HG03135 (cell line): ENCODE measurements at regions not wholly inside any gene's neighbourhood (a gene's known extent, or its start where the extent isn't known, plus 50 kb on each side); places are given as distances from the start of the nearest gene placed in this dataset.
"Not testable (repeated sequence)": the region's sequence is repeated elsewhere in the genome, so short reads cannot be mapped to it uniquely, and the experiment has no call there.

Experiments used
- ATAC-seq: cut with Tn5 transposase; IDR thresholded peaks from one replicate; pipeline ENCODE4 v1.9.1; 2021; ENCODE audit warnings: mild to moderate bottlenecking, moderate library complexity; ENCODE audit not compliant: unreplicated experiment

GRCh38 chr21:16455978-16456377, 726.2 kb downstream of the USP25 start:
- no peak for ATAC-seq

GRCh38 chr21:16457498-16457897, 727.7 kb downstream of the USP25 start:
- ATAC-seq: no peak

GRCh38 chr21:16460936-16461335, 731.2 kb downstream of the USP25 start:
- ATAC-seq: no peak

- ATAC-seq: not testable (repeated sequence)
Observed at GRCh38 chr21:16464211-16464889, 734.6 kb downstream of the USP25 start.

- ATAC-seq: no peak
Observed at GRCh38 chr21:16468184-16468583, 738.4 kb downstream of the USP25 start.

GRCh38 chr21:16473988-16474387, 744.2 kb downstream of the USP25 start:
- no peak for ATAC-seq

- ATAC-seq: no peak
Observed at GRCh38 chr21:16476056-16476825, 746.5 kb downstream of the USP25 start.

GRCh38 chr21:16488042-16488441, 758.3 kb downstream of the USP25 start:
- no peak for ATAC-seq

GRCh38 chr21:16492356-16492755, 762.6 kb downstream of the USP25 start:
- ATAC-seq: no peak

GRCh38 chr21:16492892-16493291, 763.1 kb downstream of the USP25 start:
- no peak for ATAC-seq

GRCh38 chr21:16496609-16497008, 766.8 kb downstream of the USP25 start:
- ATAC-seq: no peak

GRCh38 chr21:16500271-16500670, 770.5 kb downstream of the USP25 start:
- ATAC-seq: no peak

GRCh38 chr21:16502273-16502672, 772.5 kb downstream of the USP25 start:
- no peak for ATAC-seq

GRCh38 chr21:16502897-16503296, 773.1 kb downstream of the USP25 start:
- no peak for ATAC-seq

- ATAC-seq: no peak
Observed at GRCh38 chr21:16504281-16504680, 774.5 kb downstream of the USP25 start.

- ATAC-seq: no peak
Observed at GRCh38 chr21:16504766-16505165, 775.0 kb downstream of the USP25 start.

- ATAC-seq: no peak
Observed at GRCh38 chr21:16509476-16509875, 779.7 kb downstream of the USP25 start.

GRCh38 chr21:16514316-16514715, 784.5 kb downstream of the USP25 start:
- ATAC-seq: no peak

GRCh38 chr21:16517383-16517782, 787.6 kb downstream of the USP25 start:
- no peak for ATAC-seq

GRCh38 chr21:16519036-16519435, 789.3 kb downstream of the USP25 start:
- ATAC-seq: no peak

GRCh38 chr21:16519644-16520043, 789.9 kb downstream of the USP25 start:
- ATAC-seq: no peak

- ATAC-seq: no peak
Observed at GRCh38 chr21:16522548-16522947, 792.8 kb downstream of the USP25 start.
